B cell (primary cell): ENCODE measurements at regions not wholly inside any gene's neighbourhood (a gene's known extent, or its start where the extent isn't known, plus 50 kb on each side); places are given as distances from the start of the nearest gene placed in this dataset.

ENCODE experiments used
- ATAC-seq: fragments of 200-7000 bp; cut with Tn5 transposase; one replicate; pipeline ENCODE4 v1.10.0; 2021; ENCODE audit warnings: low read depth, mild to moderate bottlenecking, moderate number of reproducible peaks, moderate library complexity
- CTCF ChIA-PET: fragments of 350-600 bp; sonication (Branson Sonifier 250); formaldehyde crosslinking; loops from one replicate; lab custom pipeline; 2021; ENCODE audit warnings: antibody characterized with exemption, inconsistent platforms; lab: Charles Lee
- POLR2A ChIA-PET: fragments of 350-600 bp; sonication (Branson Sonifier 250); formaldehyde crosslinking; loops from one replicate; lab custom pipeline; 2021; ENCODE audit warnings: antibody characterized with exemption; lab: Charles Lee
- DNase-seq: peaks from one replicate; pipeline ENCODE4 v3.0.0; 2013
- H2AFZ ChIP-seq: 2 replicates; pipeline ENCODE4 v1.6.1; 2012; ENCODE audit warnings: mild to moderate bottlenecking, low read depth, low read length; ENCODE audit not compliant: insufficient read depth, poor library complexity, severe bottlenecking
- H3K27ac ChIP-seq, 2 donors: 1 replicate in 1 of 2; 2 replicates in 1 of 2; pipeline ENCODE4 v1.5.1; 2012 to 2013; ENCODE audit warnings: low read length in 2 of 2, mild to moderate bottlenecking in 2 of 2, moderate library complexity in 1 of 2
- H3K27me3 ChIP-seq, 4 experiments: fragments of 200-600 bp in 1 of 4; sonication (generic) in 1 of 4; replicated peaks in 1 of 4; 1 replicate in 2 of 4; 2 replicates in 2 of 4; pipeline versions ENCODE4 v1.6.1 to v1.7.0; 2013 to 2016; ENCODE audit warnings: low read length in 3 of 4, mild to moderate bottlenecking in 2 of 4, mixed read lengths in 1 of 4, moderate library complexity in 1 of 4; ENCODE audit not compliant: insufficient read depth in 4 of 4, control insufficient read depth in 3 of 4; ENCODE audit errors: control extremely low read depth in 1 of 4
- H3K36me3 ChIP-seq, 2 experiments: replicated peaks in 1 of 2; 1 replicate in 1 of 2; 2 replicates in 1 of 2; pipeline versions ENCODE4 v1.6.1 to v1.7.1; 2013; ENCODE audit warnings: low read length in 1 of 2; ENCODE audit not compliant: insufficient read depth in 2 of 2, control insufficient read depth in 1 of 2; ENCODE audit errors: control extremely low read depth in 1 of 2, extremely low read depth in 1 of 2
- H3K4me1 ChIP-seq, 2 donors: fragments of 200-600 bp in 1 of 2; sonication (generic) in 1 of 2; 1 replicate in 1 of 2; 2 replicates in 1 of 2; pipeline versions ENCODE4 v1.5.1 to v1.6.1; 2013 to 2017; ENCODE audit warnings: low read length in 2 of 2; ENCODE audit not compliant: control insufficient read depth in 2 of 2, insufficient read depth in 2 of 2
- H3K4me2 ChIP-seq: replicated peaks from 2 replicates; pipeline ENCODE3; 2012; ENCODE audit warnings: mild to moderate bottlenecking, low read depth, low read length; ENCODE audit not compliant: poor library complexity, severe bottlenecking
- H3K4me3 ChIP-seq, 5 experiments: fragments of 200-600 bp in 1 of 5; sonication (generic) in 1 of 5; 1 replicate in 3 of 5; 2 replicates in 2 of 5; pipeline versions ENCODE4 v1.5.1 to v1.7.0; 2011 to 2016; ENCODE audit warnings: low read length in 4 of 5, mild to moderate bottlenecking in 4 of 5, low read depth in 2 of 5, control low read depth in 1 of 5, moderate library complexity in 1 of 5; ENCODE audit not compliant: insufficient read depth in 1 of 5; ENCODE audit errors: control extremely low read depth in 1 of 5, extremely low read depth in 1 of 5
- H3K79me2 ChIP-seq: fragments of 200-600 bp; sonication (generic); one replicate; pipeline ENCODE4 v1.6.0; 2016; ENCODE audit warnings: low read length; ENCODE audit not compliant: control insufficient read depth, insufficient read depth
- H3K9ac ChIP-seq: fragments of 200-600 bp; sonication (generic); 2 replicates; pipeline ENCODE4 v1.6.1; 2017; ENCODE audit warnings: mild to moderate bottlenecking, low read length, moderate library complexity
- H3K9me3 ChIP-seq, 3 donors: one replicate each; pipeline versions ENCODE4 v1.6.1 to v1.7.1; 2013; ENCODE audit warnings: low read length in 2 of 3; ENCODE audit not compliant: control insufficient read depth in 2 of 3, insufficient read depth in 1 of 3; ENCODE audit errors: control extremely low read depth in 1 of 3
- H4K20me1 ChIP-seq: 2 replicates; pipeline ENCODE4 v1.6.0; 2012; ENCODE audit warnings: mild to moderate bottlenecking, low read length; ENCODE audit not compliant: insufficient read depth, control insufficient read depth, poor library complexity, severe bottlenecking
- H3K27ac Mint-ChIP-seq: one replicate; pipeline ENCODE4 v1.8.0; 2021; ENCODE audit warnings: mixed read lengths
- H3K27me3 Mint-ChIP-seq: one replicate; pipeline ENCODE4 v1.8.0; 2021; ENCODE audit warnings: mixed read lengths
- H3K4me1 Mint-ChIP-seq: one replicate; pipeline ENCODE4 v1.8.0; 2021; ENCODE audit warnings: mixed read lengths
- H3K4me3 Mint-ChIP-seq: one replicate; pipeline ENCODE4 v1.8.0; 2021; ENCODE audit warnings: mixed read lengths
- H3K9me3 Mint-ChIP-seq: one replicate; pipeline ENCODE4 v1.8.0; 2022; ENCODE audit warnings: mixed read lengths; ENCODE audit not compliant: insufficient read depth
- EZH2 ChIP-seq: IDR thresholded peaks from 2 replicates; pipeline ENCODE4 v1.6.1; 2012; ENCODE audit warnings: borderline replicate concordance, low read depth, mild to moderate bottlenecking, moderate library complexity, low read length; ENCODE audit not compliant: insufficient read depth, poor library complexity, severe bottlenecking
- WGBS: methylation state at CpG from one replicate; pipeline ENCODE4 v1.1.5; 2013; ENCODE audit warnings: missing lambda C conversion rate; ENCODE audit not compliant: insufficient coverage; 5-methylcytosine and 5-hydroxymethylcytosine counted together
- intact Hi-C: fragments of 100-400 bp; cut with micrococcal nuclease; formaldehyde crosslinking; loops from one replicate; pipeline ENCODE4 v1.10.0; 2022
- TF ChIP-seq, protein P1 (sequence below): fragments of 200-600 bp; IDR thresholded peaks from one replicate; pipeline ENCODE4 v1.8.0; 2022; ENCODE audit warnings: antibody characterized with exemption, mild to moderate bottlenecking

DNA sequence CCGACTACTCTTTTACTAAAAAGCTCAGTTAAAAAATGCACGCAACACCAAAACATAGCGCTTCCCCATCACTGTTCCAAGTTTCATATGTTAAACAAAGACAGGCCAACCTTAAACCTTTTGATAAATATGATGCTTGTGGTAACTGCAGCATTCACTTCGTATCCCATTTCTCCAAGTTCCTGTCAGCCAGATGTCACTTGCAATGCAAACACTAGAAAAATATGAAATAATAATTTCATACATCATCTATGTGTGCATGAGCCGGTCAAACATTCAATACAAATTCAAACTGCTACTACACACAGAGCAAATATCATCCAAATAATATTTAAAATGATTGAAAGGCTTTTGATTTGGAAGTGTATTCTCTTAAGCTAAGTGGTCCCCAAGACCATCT lies 636.5 kb downstream of the LMO4 start:
- Mint-ChIP-seq H3K27me3 (no peaks in the 10 kb centered on the region), H3K4me1 (no peaks in the 10 kb centered on the region), H3K27ac (no peak overlapping the region), H3K4me3 (no peak overlapping the region), H3K9me3 (no peaks in the 10 kb centered on the region)
- TF ChIP-seq, protein P1, sequence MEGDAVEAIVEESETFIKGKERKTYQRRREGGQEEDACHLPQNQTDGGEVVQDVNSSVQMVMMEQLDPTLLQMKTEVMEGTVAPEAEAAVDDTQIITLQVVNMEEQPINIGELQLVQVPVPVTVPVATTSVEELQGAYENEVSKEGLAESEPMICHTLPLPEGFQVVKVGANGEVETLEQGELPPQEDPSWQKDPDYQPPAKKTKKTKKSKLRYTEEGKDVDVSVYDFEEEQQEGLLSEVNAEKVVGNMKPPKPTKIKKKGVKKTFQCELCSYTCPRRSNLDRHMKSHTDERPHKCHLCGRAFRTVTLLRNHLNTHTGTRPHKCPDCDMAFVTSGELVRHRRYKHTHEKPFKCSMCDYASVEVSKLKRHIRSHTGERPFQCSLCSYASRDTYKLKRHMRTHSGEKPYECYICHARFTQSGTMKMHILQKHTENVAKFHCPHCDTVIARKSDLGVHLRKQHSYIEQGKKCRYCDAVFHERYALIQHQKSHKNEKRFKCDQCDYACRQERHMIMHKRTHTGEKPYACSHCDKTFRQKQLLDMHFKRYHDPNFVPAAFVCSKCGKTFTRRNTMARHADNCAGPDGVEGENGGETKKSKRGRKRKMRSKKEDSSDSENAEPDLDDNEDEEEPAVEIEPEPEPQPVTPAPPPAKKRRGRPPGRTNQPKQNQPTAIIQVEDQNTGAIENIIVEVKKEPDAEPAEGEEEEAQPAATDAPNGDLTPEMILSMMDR, result no peak
- TF ChIP-seq EZH2, result no peak
- WGBS, result no CpG with 5 or more reads among the region's 5 CpGs
- Histone ChIP-seq H2AFZ (no peak overlapping the region), H3K4me3 (no peak overlapping the region), H4K20me1 (no peaks in the 10 kb centered on the region), H3K27ac (no peak overlapping the region), H3K36me3 (no peaks in the 10 kb centered on the region), H3K79me2 (no peaks in the 10 kb centered on the region), H3K4me2 (no peak overlapping the region), H3K9me3 (no peaks in the 10 kb centered on the region), H3K27me3 (no peaks in the 10 kb centered on the region), H3K9ac (no peak overlapping the region), H3K4me1 (no peaks in the 10 kb centered on the region)
- DNase-seq (no peak), ATAC-seq (no peak)
- POLR2A ChIA-PET, result no interaction called here
- intact Hi-C loops, result no loop called here
- CTCF ChIA-PET, result interaction anchor here (1.0 to 1.2 kb wide), 2 partner anchors 20 to 638 kb away, joined by 3 read pairs; no protein-coding TSS in a partner anchor

DNA sequence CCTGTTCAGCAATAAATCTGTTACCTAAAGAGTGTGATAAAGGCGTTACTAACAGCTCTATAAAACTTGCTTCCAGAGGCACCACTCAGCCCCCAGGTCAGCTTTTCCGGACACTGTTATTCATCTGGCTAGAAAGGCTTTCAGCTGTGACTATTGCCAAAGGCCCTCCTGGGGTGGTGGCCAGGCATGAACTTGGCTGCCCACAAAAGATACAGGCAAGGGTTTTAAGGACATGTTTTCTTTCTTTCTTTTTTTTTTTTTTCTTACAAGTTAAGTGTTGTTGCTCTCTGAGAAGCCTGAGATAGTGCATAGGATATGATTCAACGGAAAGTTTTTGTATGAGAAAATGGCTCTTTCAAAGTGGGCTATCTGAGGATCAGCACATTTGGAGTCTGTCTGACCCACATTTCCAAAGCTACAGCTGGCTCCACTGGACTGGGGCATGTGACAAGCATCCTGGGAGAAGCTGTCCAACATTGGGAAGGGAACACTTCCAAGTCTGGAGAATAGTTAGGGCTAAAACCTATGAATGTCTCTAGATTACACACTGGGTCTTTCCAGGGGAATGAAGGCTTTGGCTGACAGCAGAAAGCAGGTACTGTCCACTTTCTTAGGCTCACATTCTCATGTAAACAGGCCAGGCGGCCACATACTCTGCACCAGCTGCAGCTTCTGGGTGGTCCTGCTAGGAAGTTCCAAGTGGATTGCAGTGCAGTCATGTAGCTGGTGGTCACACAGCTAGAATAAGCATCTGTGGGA lies 639.7 kb downstream of the LMO4 start:
- Mint-ChIP-seq H3K4me3 (no peak overlapping the region), H3K27me3 (no peaks in the 10 kb centered on the region), H3K27ac (no peak overlapping the region), H3K9me3 (no peaks in the 10 kb centered on the region), H3K4me1 (no peaks in the 10 kb centered on the region)
- intact Hi-C loops, result no loop called here
- Histone ChIP-seq H3K4me2 (no peak overlapping the region), H2AFZ (no peak overlapping the region), H3K4me1 (no peaks in the 10 kb centered on the region), H3K27ac (no peak overlapping the region), H4K20me1 (no peaks in the 10 kb centered on the region), H3K79me2 (no peaks in the 10 kb centered on the region), H3K4me3 (no peak overlapping the region), H3K36me3 (no peaks in the 10 kb centered on the region), H3K9me3 (no peaks in the 10 kb centered on the region), H3K9ac (no peak overlapping the region), H3K27me3 (no peaks in the 10 kb centered on the region)
- ATAC-seq (no peak), DNase-seq (no peak)
- WGBS, result 100% methylated on average over 3 of the region's 4 CpGs
- POLR2A ChIA-PET, result no interaction called here
- CTCF ChIA-PET, result no interaction called here
- TF ChIP-seq, protein P1, result no peak
- no peak for TF ChIP-seq EZH2
